ENCODE measurements at regions not wholly inside any gene's neighbourhood (a gene's known extent, or its start where the extent isn't known, plus 50 kb on each side); places are given as distances from the start of the nearest gene placed in this dataset.

- TF ChIP-seq POLR2A (IDR thresholded peaks at IDR 0.05) = no peak
- TF ChIP-seq CTCF (IDR thresholded peaks at IDR 0.05) = no peak
- no peak for TF ChIP-seq EP300 (IDR thresholded peaks at IDR 0.05; ENCODE audit: low read depth)
Observed at GRCh38 chr14:42469637-42470426, 863.2 kb downstream of the LRFN5 start.
